GM23248 (cell line): ENCODE measurements at regions not wholly inside any gene's neighbourhood (a gene's known extent, or its start where the extent isn't known, plus 50 kb on each side); places are given as distances from the start of the nearest gene placed in this dataset.

ENCODE experiments used
- DNase-seq: peaks from one replicate; pipeline ENCODE4 v3.0.0-alpha.2; 2015
- H2AFZ ChIP-seq: fragments of 200-600 bp; sonication (generic); 2 replicates; pipeline ENCODE4 v1.6.1; 2016; ENCODE audit warnings: antibody characterized with exemption
- H3F3A ChIP-seq: fragments of 200-600 bp; sonication (generic); 2 replicates; pipeline ENCODE4 v1.6.1; 2016; ENCODE audit warnings: mild to moderate bottlenecking, antibody characterized with exemption, mixed run types; ENCODE audit not compliant: insufficient read depth
- H3K27ac ChIP-seq: fragments of 200-600 bp; sonication (generic); 2 replicates; pipeline ENCODE4 v1.5.1; 2016; ENCODE audit warnings: mild to moderate bottlenecking
- H3K27me3 ChIP-seq: fragments of 200-600 bp; sonication (generic); replicated peaks from 2 replicates; pipeline ENCODE4 v1.6.1; 2016; ENCODE audit warnings: mild to moderate bottlenecking; ENCODE audit not compliant: insufficient read depth
- H3K36me3 ChIP-seq: fragments of 200-600 bp; sonication (generic); 2 replicates; pipeline ENCODE4 v1.6.1; 2016; ENCODE audit warnings: low read depth, mild to moderate bottlenecking
- H3K4me1 ChIP-seq: fragments of 200-600 bp; sonication (generic); 2 replicates; pipeline ENCODE4 v1.6.1; 2016; ENCODE audit warnings: mild to moderate bottlenecking; ENCODE audit not compliant: insufficient read depth
- H3K4me2 ChIP-seq: fragments of 200-600 bp; sonication (generic); one replicate; pipeline ENCODE4 v1.6.1; 2016; ENCODE audit warnings: mild to moderate bottlenecking; ENCODE audit not compliant: unreplicated experiment
- H3K4me3 ChIP-seq: fragments of 200-600 bp; sonication (generic); 2 replicates; pipeline ENCODE4 v1.5.1; 2016; ENCODE audit warnings: mild to moderate bottlenecking
- H3K79me2 ChIP-seq: fragments of 200-600 bp; sonication (generic); 2 replicates; pipeline ENCODE4 v1.6.1; 2016; ENCODE audit warnings: mild to moderate bottlenecking; ENCODE audit not compliant: insufficient read depth
- H3K9ac ChIP-seq: fragments of 200-600 bp; sonication (generic); 2 replicates; pipeline ENCODE4 v1.6.1; 2016; ENCODE audit warnings: mild to moderate bottlenecking
- H3K9me2 ChIP-seq: fragments of 200-600 bp; sonication (generic); 2 replicates; pipeline ENCODE4 v1.6.1; 2016; ENCODE audit warnings: mixed run types, mild to moderate bottlenecking, moderate library complexity; ENCODE audit not compliant: insufficient read depth
- H3K9me3 ChIP-seq: fragments of 200-600 bp; sonication (generic); one replicate; pipeline ENCODE4 v1.6.1; 2017; ENCODE audit warnings: low read depth
- H4K20me1 ChIP-seq: fragments of 200-600 bp; sonication (generic); 2 replicates; pipeline ENCODE4 v1.6.0; 2016; ENCODE audit not compliant: insufficient read depth
- EZH2 ChIP-seq: fragments of 200-600 bp; sonication (generic); IDR thresholded peaks from 2 replicates; pipeline ENCODE4 v1.6.1; 2018; ENCODE audit warnings: antibody characterized with exemption, mild to moderate bottlenecking; ENCODE audit not compliant: insufficient read depth, poor library complexity, severe bottlenecking
- EZH2phosphoT487 ChIP-seq: fragments of 200-600 bp; sonication (generic); IDR thresholded peaks from 2 replicates; pipeline ENCODE4 v1.6.1; 2018; ENCODE audit warnings: antibody characterized with exemption, moderate library complexity, mild to moderate bottlenecking, low read depth; ENCODE audit not compliant: insufficient read depth
- WGBS, 2 experiments: methylation state at CpG; one replicate each; pipeline ENCODE4 v1.1.6; 2015 to 2017; ENCODE audit warnings: low lambda C conversion rate in 2 of 2, low coverage in 1 of 2; ENCODE audit errors: missing lambda C conversion rate in 2 of 2; 5-methylcytosine and 5-hydroxymethylcytosine counted together
- in situ Hi-C: fragments of 300-500 bp; cut with MboI; formaldehyde crosslinking; loops from 2 replicates; pipeline ENCODE4 v1.15.0; 2020

- TF ChIP-seq EZH2phosphoT487, result no peak
- TF ChIP-seq EZH2, result no peak
- Histone ChIP-seq H4K20me1 (no peaks in the 10 kb centered on the region), H3K9me3 (no peaks in the 10 kb centered on the region), H3K4me1 (no peaks in the 10 kb centered on the region), H3F3A (no peaks in the 10 kb centered on the region), H3K9ac (no peak overlapping the region), H3K27ac (no peak overlapping the region), H2AFZ (no peak overlapping the region), H3K79me2 (no peaks in the 10 kb centered on the region), H3K4me3 (no peak overlapping the region), H3K4me2 (no peak overlapping the region), H3K27me3 (no peaks in the 10 kb centered on the region), H3K9me2 (no peaks in the 10 kb centered on the region), H3K36me3 (no peaks in the 10 kb centered on the region)
- DNase-seq, result no peak
- 2 to 3% methylated on average over 4 of the region's 4 CpGs for WGBS, 2 experiments
- in situ Hi-C loops, result no loop called here
These were observed 146.3 kb upstream of the CELF4 start for GRCh38 chr18:37711766-37712505.

GRCh38 chr18:37710726-37711125, 145.1 kb upstream of the CELF4 start:
- Histone ChIP-seq H3K4me1 (no peaks in the 10 kb centered on the region), H3K9me3 (no peaks in the 10 kb centered on the region), H4K20me1 (no peaks in the 10 kb centered on the region), H2AFZ (no peak overlapping the region), H3K27me3 (no peaks in the 10 kb centered on the region), H3K79me2 (no peaks in the 10 kb centered on the region), H3F3A (no peaks in the 10 kb centered on the region), H3K4me2 (no peak overlapping the region), H3K9ac (no peak overlapping the region), H3K4me3 (no peak overlapping the region), H3K27ac (no peak overlapping the region), H3K36me3 (no peaks in the 10 kb centered on the region), H3K9me2 (no peaks in the 10 kb centered on the region)
- in situ Hi-C loops, result no loop called here
- no peak for DNase-seq
- WGBS, 2 experiments, result 37 to 40% methylated on average over 1 of the region's 1 CpG
- TF ChIP-seq EZH2phosphoT487 (no peak), EZH2 (no peak)

GRCh38 chr18:37709740-37710139, 144.1 kb upstream of the CELF4 start:
- WGBS, 2 experiments, result 27 to 37% methylated on average over 2 of the region's 2 CpGs
- Histone ChIP-seq H3K4me2 (no peak overlapping the region), H3K4me1 (no peaks in the 10 kb centered on the region), H3K9ac (no peak overlapping the region), H3K36me3 (no peaks in the 10 kb centered on the region), H4K20me1 (no peaks in the 10 kb centered on the region), H3F3A (no peaks in the 10 kb centered on the region), H3K9me3 (no peaks in the 10 kb centered on the region), H3K4me3 (no peak overlapping the region), H3K27me3 (no peaks in the 10 kb centered on the region), H3K9me2 (no peaks in the 10 kb centered on the region), H2AFZ (no peak overlapping the region), H3K79me2 (no peaks in the 10 kb centered on the region), H3K27ac (no peak overlapping the region)
- in situ Hi-C loops, result no loop called here
- TF ChIP-seq EZH2, result no peak
- no peak for TF ChIP-seq EZH2phosphoT487
- DNase-seq, result no peak

- H3K36me3 ChIP-seq, result no peaks in the 10 kb centered on the region
- no peak overlapping the region for H3K4me3 ChIP-seq
- no peaks in the 10 kb centered on the region for H3K9me2 ChIP-seq
- no peaks in the 10 kb centered on the region for H3K4me1 ChIP-seq
- H3K9me3 ChIP-seq, result no peaks in the 10 kb centered on the region
- H2AFZ ChIP-seq, result no peak overlapping the region
- DNase-seq, result no peak
- H3K27me3 ChIP-seq, result no peaks in the 10 kb centered on the region
- no peak overlapping the region for H3K27ac ChIP-seq
- 28 to 36% methylated on average over 7 of the region's 7 CpGs for WGBS, 2 experiments
- H3K79me2 ChIP-seq, result no peaks in the 10 kb centered on the region
- H3K9ac ChIP-seq, result no peak overlapping the region
- H3K4me2 ChIP-seq, result no peak overlapping the region
- no peaks in the 10 kb centered on the region for H3F3A ChIP-seq
- no peaks in the 10 kb centered on the region for H4K20me1 ChIP-seq
- in situ Hi-C loops, result no loop called here
- TF ChIP-seq EZH2phosphoT487 (no peak), EZH2 (no peak)
These were observed 139.4 kb upstream of the CELF4 start for GRCh38 chr18:37705016-37705415.
